ENCODE measurements at regions not wholly inside any gene's neighbourhood (a gene's known extent, or its start where the extent isn't known, plus 50 kb on each side); places are given as distances from the start of the nearest gene placed in this dataset.

GRCh38 chr7:93778384-93778783, 112.2 kb downstream of the TFPI2 start:
- TF ChIP-seq MAZ (IDR thresholded peaks at IDR 0.05; ENCODE audit: borderline replicate concordance, low read depth, low read length) (no peak), MAZ (CRISPR knock-in tag; IDR thresholded peaks at IDR 0.05; ENCODE audit: low read depth) (no peak), ATF6 (CRISPR knock-in tag; conservative IDR thresholded peaks at IDR 0.05) (no peak)

All from HepG2 (cell line).